ENCODE measurements at regions not wholly inside any gene's neighbourhood (a gene's known extent, or its start where the extent isn't known, plus 50 kb on each side); places are given as distances from the start of the nearest gene placed in this dataset.

- CTCF ChIA-PET = no interaction called here
These were observed 120.8 kb downstream of the CTTN start for GRCh38 chr11:70519117-70519516.

GRCh38 chr11:70521475-70522308 lies 123.4 kb downstream of the CTTN start:
- ChIA-PET CTCF (no interaction called here), POLR2A (no interaction called here)

More at GRCh38 chr11:70519117-70519516, 120.8 kb downstream of the CTTN start:
- POLR2A ChIA-PET = no interaction called here

GRCh38 chr11:70522309-70522592 lies 123.9 kb downstream of the CTTN start:
- POLR2A ChIA-PET = no interaction called here
- CTCF ChIA-PET = no interaction called here

GRCh38 chr11:70522593-70523311 lies 124.4 kb downstream of the CTTN start:
- CTCF ChIA-PET = no interaction called here
- POLR2A ChIA-PET = no interaction called here

GRCh38 chr11:70523384-70524095 lies 125.2 kb downstream of the CTTN start:
- CTCF ChIA-PET = no interaction called here

GRCh38 chr11:70524096-70524922 lies 126.0 kb downstream of the CTTN start:
- CTCF ChIA-PET = no interaction called here
- POLR2A ChIA-PET = no interaction called here

More at GRCh38 chr11:70523384-70524095, 125.2 kb downstream of the CTTN start:
- POLR2A ChIA-PET = no interaction called here

- POLR2A ChIA-PET = no interaction called here
- CTCF ChIA-PET = no interaction called here
These were observed 126.7 kb downstream of the CTTN start for GRCh38 chr11:70525006-70525405.

- POLR2A ChIA-PET = no interaction called here
- CTCF ChIA-PET = no interaction called here
These were observed 127.1 kb downstream of the CTTN start for GRCh38 chr11:70525466-70525865.

- POLR2A ChIA-PET = no interaction called here
- CTCF ChIA-PET = no interaction called here
These were observed 128.1 kb downstream of the CTTN start for GRCh38 chr11:70526116-70527045.

GRCh38 chr11:70527046-70527395 lies 128.7 kb downstream of the CTTN start:
- POLR2A ChIA-PET = no interaction called here
- CTCF ChIA-PET = no interaction called here

GRCh38 chr11:70527429-70528045 lies 129.2 kb downstream of the CTTN start:
- CTCF ChIA-PET = no interaction called here
- POLR2A ChIA-PET = no interaction called here

- ChIA-PET POLR2A (no interaction called here), CTCF (no interaction called here)
These were observed 129.9 kb downstream of the CTTN start for GRCh38 chr11:70528046-70528793.

GRCh38 chr11:70528794-70529580 lies 130.7 kb downstream of the CTTN start:
- CTCF ChIA-PET = no interaction called here
- POLR2A ChIA-PET = no interaction called here

- ChIA-PET POLR2A (no interaction called here), CTCF (no interaction called here)
These were observed 131.7 kb downstream of the CTTN start for GRCh38 chr11:70530010-70530409.

- POLR2A ChIA-PET = no interaction called here
- CTCF ChIA-PET = no interaction called here
These were observed 132.4 kb downstream of the CTTN start for GRCh38 chr11:70530629-70531185.

- ChIA-PET POLR2A (no interaction called here), CTCF (no interaction called here)
These were observed 133.1 kb downstream of the CTTN start for GRCh38 chr11:70531281-70532065.

- POLR2A ChIA-PET = no interaction called here
- CTCF ChIA-PET = no interaction called here
These were observed 133.7 kb downstream of the CTTN start for GRCh38 chr11:70532066-70532440.
